Frontal cortex (tissue), 3 donors: ENCODE measurements at regions not wholly inside any gene's neighbourhood (a gene's known extent, or its start where the extent isn't known, plus 50 kb on each side); places are given as distances from the start of the nearest gene placed in this dataset.

Experiments used
- DNase-seq, 2 donors: peaks; one replicate each; pipeline ENCODE4 v3.0.0; 2012; ENCODE audit warnings: low spot score in 2 of 2
- FAIRE-seq: peaks from 2 replicates; lab custom pipeline; 2012; peaks lifted over from hg19 to GRCh38; lab: Jason Lieb, UNC
- donor health status: control.
- donor health status: control.
- donor health status: control.

DNA sequence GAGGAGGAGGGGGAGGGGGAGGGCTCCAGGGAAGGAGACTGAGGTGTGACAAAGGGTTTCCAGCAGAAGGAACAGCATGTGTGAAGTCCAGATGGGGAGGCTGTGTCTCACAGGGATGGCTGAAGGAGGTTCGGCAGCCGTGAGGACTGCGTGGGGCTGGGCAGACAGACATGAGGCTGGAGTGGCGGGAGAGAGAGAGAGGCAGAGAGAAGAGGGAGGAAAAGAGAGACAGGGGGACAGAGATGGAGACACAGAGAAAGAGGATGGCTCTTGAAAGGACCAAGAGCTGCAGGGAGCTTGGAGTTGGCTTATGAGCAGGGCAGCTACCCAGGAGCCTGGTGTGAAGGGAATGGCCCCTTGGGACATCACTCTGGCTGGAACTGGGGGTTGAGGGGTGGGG lies 138.9 kb upstream of the ASB18 start:
- FAIRE-seq (no peak), DNase-seq (no peak)

DNA sequence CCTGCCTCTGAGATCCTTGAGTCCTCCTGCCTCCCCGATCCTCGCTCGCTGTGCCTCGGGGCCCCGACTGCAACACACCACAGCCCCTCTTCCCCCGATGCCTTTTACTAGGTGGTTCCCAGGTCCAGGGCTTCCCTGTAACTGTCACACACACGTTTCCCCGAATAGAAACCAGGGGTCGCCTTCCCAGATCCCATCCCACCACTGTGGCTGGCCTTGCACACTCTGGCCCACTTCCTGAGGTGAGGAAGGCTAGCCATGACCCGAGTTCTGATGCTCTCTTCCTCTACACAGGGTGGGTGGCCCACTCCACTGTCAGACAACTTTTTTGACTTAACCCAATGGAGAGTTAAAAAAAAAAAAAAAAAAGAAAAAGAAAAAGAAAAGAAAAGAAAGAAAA lies 139.6 kb upstream of the ASB18 start:
- DNase-seq (no peak), FAIRE-seq (no peak)

DNA sequence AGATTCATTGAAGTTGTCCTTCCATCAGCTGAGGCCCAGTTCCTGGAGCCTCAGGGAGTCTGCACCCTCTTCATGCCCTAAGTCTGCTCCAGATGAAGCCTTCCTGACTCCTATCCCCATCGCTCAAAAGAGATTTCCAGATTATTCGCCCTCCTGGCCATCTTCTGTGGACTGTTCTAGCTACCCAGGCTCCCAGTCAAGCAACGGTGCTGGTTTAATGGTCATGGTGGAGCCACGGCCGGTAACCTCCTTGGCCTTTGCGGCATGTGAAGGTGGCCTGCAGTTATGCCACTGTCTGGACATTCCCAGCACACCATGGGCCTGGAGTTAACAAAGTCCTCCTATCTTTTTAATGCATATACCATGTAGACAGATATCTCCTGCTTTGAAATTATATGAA lies 140.1 kb upstream of the ASB18 start:
- DNase-seq (no peak), FAIRE-seq (no peak)

DNA sequence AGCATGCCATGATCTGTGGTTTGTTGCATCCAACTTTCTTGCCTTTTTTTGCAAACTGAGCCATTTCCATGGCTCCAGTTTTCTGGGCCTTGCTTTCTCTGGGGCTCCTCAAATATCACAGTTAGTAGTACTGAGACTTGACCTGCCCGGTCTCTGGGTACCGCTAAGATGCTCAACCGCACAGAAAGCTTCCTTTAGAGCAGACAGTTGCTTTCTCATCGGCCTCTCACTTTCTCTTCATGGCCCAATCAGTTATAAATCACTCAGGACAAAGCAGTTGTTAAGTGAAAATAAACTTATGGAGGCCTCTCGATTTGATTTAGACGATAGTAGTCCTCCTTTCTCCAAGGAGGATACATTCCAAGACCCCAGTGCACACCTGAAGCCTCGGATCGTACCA lies 141.2 kb upstream of the ASB18 start:
- FAIRE-seq (no peak), DNase-seq (no peak)

DNA sequence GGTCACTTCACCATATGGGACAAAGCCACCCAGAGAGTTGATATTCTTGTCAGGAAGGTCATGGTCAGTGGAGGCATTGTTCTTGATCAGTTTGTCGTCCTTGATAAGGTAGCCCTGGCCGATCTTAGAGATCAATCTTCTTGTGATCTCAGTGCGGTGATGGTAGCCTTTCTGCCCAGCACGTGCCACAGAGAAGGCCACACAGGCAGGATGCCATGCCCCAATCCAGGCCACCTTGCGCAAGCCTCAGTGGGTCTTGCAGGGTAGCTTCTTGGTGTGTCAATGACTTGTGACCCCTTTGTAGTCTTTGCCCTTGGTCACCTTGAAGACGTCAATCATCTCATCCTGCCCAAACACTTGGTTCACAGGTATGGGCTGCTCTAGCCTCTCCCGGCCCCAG lies 143.9 kb upstream of the ASB18 start:
- FAIRE-seq: no peak
- no peak for DNase-seq

DNA sequence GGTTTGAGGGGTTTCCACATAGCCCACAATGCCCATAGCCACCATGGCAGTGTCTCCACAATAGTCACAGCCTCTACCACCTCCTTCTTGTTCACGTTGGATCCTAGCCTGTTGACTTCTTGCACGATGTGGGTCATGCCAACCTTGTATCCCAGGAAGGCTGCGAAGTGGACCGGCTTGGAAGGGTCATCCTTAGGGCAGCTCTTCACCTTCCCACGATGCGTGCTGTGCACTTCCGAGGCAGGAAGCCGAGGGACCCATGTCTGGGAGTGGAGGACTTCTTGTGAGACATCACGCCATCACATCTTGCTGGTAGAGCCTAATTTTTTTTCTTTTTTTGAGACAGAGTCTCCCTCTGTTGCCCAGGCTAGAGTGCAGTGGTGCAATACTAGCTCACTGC lies 144.6 kb upstream of the ASB18 start:
- FAIRE-seq (no peak), DNase-seq (no peak)

DNA sequence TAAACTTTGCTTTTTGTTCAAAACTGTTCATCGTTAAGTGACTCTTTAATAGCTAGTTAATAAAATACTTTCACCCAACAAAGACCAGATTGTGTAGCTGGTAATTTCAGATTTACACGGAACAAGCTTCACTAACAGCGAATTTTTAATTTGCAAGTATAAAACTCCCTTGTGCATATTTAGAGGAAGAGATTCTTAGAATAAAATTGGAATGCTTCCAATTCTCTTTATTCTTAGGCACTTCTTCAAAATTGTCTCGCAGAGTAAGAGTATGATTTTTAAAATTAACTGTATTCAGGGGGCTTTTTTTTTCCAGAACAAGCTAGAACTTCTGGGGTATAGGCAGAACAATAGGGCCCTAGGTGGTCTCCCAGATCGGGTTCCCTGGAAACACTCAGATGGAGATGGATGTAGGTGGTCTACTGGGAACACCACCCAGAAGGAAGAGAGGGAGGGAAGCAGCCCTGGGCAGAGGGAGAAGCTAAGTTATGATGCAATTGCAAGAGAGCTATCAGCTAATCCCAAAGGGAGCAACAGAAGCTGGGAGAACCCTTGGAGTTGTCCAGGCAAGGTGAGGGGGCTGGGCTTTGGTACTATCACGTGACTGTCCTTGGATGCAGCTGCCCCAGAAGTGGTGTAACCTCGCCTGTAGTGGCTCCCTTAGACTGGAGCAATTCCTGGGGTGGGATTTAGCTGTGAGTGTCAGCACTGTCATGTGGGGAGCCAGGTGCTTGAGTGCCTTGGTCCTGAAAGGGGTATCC lies 151.7 kb upstream of the ASB18 start:
- FAIRE-seq (no peak), DNase-seq (no peak)

DNA sequence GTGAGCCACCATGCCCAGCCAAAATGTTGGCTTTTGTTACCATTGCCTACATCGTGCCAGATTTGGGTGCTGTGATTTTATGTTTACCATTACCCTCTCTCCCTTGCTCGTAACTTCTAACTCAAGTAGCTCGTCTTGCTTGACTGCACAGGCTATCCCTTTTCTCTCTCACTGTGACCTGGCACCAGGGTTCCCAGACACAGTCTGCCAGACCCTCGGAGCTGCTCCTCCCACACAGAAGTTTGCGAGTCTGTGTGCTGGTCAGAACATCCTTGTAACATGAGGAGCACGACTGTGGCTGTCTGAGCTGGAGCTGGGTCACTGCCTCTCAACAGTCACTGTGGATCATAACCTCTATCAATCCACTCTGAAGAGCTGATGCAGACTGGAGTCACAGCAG lies 152.5 kb upstream of the ACKR3 start:
- no peak for FAIRE-seq

DNA sequence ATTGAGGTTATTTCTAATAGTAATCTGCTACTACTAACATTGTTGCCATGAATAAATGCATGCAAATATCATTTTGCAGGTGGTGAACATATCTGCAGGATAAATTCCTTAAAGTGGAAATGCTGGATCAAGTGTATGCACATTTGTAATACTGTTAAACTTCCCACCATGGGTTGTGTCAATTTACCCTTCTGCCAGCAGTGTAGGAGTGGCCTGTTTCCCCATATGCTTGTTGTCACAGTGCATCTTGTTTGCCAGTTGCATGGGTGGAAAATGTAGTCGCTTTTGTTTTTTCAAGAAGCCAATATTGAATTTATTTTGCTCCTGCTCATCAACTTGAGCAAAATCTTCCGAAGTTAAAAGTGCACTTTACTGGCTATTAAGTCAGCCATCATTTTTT lies 139.0 kb upstream of the ACKR3 start:
- FAIRE-seq (no peak), DNase-seq (no peak)

More for the DNA sequence above, 152.5 kb upstream of the ACKR3 start:
- DNase-seq: no peak

DNA sequence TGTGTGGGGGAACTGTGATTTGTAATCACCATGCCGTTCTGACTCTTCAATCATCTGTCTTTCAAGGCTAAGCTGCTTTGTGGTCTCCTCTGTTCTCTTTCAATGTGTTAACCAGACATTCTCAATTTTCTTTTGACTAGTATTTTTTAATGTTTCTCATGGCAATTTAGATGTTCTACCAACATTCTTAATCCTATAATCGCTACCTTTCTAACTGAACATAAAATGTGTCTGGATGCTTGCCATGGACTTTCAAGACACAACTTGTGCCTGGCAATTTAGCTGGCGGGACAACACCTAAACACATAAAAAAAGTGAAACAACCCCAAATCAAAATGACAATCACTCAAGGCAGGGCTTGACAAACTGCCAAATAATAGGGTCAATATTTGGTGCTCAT lies 135.0 kb upstream of the ACKR3 start:
- FAIRE-seq: no peak
- DNase-seq: no peak

DNA sequence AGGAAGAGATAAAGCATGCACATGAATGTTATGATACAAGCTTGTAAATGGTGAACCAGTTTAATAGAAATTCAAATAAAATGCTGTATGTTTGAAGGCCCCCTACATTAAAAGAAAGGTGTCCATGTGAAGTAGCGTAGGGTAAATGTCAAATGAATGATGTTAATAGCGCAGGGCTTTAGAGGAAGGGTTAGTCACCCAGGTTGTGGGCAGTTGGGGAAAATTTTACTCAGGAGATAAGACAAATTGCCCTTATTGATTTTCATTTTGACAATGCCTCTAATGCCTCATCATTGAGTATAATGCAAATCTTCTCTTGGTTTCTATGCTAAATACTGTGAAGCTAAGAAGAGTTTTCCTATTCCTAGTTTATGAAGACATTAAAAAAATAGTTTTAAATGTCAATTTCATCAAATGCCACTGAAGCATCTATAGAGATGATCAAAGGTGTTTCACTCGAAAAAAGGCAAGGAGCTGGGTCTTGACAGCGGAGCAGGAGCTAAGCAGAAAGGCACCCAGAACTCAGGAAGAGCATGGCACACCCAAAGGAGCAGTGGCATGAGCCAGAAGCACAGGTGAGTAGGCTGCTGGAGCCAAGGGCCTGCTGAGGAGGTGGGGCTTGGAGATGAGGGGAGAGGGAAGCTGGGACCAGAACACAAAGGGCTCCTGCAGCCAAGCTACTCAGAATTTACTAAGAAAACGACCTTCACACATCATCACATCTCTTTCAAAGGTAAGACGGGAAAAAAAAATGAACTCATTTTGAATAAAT lies 129.3 kb upstream of the ACKR3 start:
- DNase-seq (no peak), FAIRE-seq (no peak)

DNA sequence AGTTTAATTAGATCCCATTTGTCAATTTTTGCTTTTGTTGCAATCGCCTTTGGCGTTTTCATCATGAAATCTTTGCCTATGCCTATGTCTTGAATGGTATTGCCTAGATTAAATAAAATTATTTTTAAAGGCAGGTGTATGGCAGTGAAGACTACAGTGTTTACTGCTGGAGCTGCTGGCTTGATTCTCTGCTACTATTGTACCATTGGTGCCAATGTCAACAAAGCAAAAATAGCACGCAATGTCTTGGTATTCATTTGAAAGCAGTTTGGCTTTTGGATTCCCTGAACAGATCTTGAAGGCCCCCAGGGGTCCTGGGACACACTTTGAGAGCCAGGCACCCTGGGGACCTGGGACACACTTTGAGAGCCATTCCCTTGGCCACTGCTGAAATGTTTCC lies 125.4 kb upstream of the ACKR3 start:
- DNase-seq: no peak

DNA sequence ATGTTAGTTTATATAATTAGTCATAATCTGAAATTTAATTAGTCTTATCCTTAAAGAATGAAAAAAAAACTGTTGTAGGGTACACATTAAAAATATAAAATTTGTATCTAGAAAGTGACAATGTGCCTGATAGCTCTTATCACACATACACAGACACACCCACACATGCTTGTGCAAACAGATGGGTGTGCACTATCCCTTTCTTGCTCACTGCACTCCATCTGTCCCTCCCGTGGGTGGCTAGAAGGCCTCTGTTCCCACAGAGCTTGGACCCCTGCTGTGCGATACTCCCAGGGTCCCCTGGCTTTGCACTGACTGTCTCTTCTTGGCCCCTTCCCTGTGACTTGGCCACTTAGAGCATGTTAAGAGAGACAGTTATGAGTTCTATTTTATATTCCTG lies 123.9 kb upstream of the ACKR3 start:
- FAIRE-seq (no peak), DNase-seq (no peak)

More for the DNA sequence above, 125.4 kb upstream of the ACKR3 start:
- FAIRE-seq: no peak

DNA sequence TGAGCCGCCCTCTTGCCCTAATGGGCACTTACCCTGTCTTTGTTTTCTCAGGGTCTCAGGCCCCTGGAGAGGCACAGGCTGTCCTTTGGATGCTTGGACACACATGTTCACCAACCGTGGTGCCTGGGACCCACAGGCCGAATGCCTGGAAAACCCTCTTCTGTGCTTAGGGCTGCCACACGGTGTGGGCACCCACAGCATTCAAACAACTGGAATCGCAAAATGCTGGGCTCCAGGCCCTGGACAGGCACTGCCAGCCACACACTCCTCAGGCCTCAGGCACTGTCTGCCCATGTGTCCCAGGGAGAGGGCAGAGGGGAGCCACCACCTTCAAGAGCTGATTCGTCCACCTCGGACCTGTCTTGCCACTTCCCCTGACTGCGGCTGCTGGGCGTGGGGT lies 123.1 kb upstream of the ACKR3 start:
- DNase-seq (no peak), FAIRE-seq (no peak)

DNA sequence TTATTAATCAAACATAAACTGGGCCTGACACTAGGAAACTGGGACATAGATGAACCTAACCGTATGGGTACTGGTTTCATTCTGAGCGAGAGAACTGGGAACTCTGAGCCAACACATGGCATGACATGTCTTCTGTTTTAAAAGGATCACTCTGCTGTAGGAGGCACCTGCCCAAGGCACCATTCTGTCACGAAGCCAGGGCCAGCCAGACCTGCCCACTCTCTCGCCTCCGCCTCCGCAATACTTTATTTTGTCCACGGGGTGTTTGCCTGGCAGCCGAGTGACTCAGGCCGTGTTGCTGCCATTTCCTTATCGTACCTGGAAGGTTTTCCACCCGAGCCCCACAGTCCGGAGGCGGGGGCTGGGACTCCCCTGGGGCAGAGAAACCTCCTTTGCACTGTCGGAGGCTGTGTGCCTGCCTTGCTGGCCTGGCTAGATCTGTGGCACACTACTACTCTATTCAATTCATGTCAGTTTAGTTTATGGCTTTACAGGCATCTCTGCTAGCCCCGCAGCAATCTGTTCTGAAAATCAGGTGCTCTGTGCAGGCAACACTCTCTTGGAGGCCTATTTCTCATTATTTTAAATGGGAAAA lies 120.4 kb upstream of the ACKR3 start:
- DNase-seq (peak in 1 of 2 donors; percentile 20), FAIRE-seq (no peak)

DNA sequence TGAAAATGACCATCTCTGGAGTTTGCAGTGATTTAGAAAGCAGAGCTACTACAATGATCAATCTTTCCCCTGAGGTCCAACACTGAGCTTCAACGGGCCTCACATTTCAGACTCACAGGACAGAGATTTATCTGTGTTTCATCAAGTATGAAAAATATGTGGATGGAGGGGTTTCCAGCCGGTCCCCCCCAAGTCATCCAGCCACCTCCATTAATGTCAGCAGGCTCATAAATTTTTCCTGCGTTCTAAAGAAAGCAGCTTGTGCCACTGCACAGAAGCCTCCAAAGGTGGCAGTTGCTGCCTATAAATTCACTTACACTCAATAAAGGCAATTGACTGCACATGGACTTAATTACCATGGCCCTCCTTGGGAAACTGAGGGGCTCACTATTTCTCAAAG lies 117.4 kb upstream of the ACKR3 start:
- FAIRE-seq (no peak), DNase-seq (no peak)

DNA sequence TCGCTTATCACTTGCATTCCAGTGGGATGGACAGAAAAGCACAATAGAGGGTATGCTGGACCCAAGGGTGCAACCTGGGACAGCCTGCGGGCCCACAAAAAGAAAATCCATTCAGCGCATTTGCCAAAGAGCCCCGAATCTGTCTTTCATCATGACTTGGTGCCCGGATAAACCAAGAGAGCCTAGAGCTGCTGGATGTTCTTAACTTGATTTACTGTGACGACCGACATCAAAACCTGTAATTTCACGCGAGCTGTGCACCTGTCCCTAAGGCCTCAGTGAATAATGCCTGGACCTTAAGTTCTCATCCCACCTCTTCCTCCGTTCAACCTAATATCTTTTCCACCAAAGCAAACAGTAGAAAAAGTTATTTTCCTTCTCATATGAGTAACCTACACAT lies 115.5 kb upstream of the ACKR3 start:
- DNase-seq (no peak), FAIRE-seq (no peak)

DNA sequence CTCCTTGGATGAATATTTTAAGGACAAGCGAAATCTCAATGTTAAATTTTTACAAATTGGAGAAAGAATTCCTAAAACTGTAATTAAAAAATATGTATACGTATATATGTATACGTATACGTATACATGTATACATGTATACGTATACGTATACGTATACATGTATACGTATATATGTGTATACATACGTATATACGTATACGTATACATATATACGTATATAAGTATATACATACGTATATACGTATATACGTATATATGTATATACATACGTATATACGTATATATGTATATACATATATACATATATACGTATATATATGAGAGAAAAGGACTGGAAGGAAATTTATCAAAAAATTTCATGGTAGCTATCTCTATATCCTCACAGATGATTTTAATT lies 110.2 kb upstream of the ACKR3 start:
- FAIRE-seq: peak; percentile 89
- no peak for DNase-seq

DNA sequence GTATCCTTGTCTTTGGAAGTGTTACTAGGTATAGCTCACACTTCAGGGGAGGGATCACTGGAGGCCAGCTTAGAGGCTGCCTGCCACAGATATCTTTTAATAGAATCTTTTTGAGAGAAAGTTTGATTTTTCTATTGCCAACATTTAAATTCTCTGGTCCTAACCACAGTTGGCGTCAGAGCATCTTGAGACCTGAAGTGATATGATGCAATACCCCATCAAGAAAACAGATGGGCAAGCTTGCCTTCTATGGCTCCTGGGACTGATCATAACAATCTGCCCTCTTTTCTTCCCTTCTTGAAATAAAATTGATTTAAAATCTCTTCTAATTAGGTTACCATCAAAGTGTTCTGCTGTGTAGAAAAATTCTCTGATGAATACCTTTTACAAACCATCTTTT lies 105.5 kb upstream of the ACKR3 start:
- no peak for DNase-seq
- no peak for FAIRE-seq

DNA sequence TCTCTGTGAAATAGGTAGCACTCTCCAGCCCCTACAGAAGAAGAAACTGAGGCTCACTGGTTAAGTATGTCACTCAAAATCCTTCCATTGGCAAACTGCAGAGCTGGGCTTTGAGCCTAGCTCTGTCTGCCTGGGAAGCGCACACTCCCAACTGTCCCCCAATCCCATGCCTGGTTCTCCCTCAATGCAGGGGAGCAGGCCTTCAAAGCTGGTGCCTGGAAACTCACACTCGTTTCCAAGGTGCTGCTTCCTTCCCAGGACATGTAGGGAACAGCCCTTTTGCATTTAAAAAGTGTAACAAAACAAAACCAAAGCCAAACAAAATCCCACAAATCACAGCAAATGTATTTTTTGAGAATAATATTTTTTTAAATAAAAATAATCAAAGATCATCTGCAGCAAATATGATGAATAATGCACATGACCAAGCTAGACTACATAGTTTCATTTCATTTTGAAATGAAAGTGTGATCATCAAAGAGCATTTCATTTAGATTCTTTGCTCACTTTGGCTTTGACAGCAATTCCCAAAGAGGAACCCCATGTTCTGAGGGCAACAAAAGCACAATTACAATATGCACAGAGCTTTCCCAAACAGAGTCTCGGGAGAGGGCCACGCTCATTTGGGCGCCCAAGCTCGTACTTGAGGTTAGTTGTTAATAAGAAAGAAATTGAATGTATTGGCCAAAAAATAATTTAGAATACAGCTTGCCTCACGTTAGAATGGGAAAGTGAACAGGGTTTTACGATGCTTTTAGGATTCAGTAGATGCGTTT lies 96.7 kb upstream of the ACKR3 start:
- DNase-seq (no peak), FAIRE-seq (no peak)

DNA sequence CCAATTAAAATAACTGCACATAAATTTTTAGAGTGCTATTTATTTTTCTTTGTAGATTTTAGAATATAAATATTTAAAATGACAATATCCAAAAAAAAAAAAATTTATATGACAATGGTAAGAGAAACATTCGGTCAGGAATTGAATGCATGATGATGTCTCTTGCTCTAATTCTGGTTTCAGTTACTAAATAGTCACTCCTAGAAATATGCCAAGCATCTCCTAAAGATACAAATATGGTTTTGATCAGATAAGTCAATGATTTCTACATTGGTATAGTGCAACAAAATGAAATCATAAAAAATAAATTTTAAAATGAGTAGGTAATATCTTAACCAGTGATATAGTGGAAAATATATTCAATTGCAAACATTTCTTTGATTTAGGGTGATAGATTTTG lies 95.9 kb upstream of the ACKR3 start:
- no peak for DNase-seq
- no peak for FAIRE-seq
